DMS79 (cell line): ENCODE measurements at regions not wholly inside any gene's neighbourhood (a gene's known extent, or its start where the extent isn't known, plus 50 kb on each side); places are given as distances from the start of the nearest gene placed in this dataset.
"Not testable (repeated sequence)": the region's sequence is repeated elsewhere in the genome, so short reads cannot be mapped to it uniquely, and the experiment has no call there.

Experiments used
- DNase-seq: peaks from one replicate; lab custom pipeline; 2025; lab: John Stamatoyannopoulos, UW

DNA sequence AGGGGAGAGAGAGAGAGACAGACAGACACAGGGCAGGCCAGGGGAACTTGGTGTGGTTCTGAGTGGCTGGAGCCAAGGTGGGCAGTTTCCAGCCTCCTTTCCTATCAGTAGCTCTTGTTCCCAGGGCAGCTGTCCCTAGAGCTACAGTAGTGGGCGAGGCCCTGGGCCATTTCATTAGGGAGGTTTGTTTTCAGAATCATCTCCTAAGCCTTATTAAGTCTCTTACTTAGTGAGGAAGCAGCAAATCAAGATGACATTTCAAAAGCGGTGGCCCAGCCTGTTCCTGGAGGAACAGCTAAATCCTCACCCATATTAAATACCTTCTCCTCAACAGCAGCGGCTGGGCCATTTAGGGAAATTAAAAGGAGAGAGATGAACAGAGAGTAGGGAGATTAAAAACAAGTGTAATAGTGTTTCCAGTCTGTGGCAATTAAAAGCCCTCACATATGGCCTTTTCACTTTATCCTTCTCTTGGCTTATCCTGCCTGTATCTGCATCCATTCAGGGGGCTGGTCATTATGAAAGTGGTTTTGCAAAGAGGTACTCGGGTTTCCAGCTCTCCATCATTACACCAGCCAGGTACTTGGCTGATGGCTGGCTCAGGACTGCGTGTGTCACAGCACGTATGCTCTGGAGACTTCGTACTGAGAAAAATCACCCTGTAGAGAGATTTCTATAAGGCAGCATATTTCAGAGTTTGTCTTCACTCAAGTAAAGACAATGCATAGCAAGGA, 91.9 kb upstream of the PRR23C start:
- DNase-seq, result peak; percentile 57

DNA sequence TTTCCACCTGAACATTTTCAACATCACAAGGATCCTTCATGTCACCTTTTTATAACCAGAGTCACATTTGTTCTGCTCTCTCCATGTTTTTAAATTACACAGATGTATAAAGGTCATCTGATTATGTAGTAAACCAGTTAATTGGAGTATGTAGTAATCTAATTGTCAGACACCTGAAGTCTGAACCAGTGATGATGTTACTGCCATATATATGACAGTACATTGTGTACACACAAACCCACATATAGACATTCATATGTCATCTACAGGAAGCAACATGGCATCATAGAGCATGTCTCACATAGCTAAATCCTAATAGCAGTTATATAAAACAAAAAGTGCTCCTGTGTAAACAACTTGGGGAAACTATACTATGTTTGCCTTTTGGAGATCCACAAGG, 95.9 kb upstream of the PRR23C start:
- DNase-seq, result no peak

DNA sequence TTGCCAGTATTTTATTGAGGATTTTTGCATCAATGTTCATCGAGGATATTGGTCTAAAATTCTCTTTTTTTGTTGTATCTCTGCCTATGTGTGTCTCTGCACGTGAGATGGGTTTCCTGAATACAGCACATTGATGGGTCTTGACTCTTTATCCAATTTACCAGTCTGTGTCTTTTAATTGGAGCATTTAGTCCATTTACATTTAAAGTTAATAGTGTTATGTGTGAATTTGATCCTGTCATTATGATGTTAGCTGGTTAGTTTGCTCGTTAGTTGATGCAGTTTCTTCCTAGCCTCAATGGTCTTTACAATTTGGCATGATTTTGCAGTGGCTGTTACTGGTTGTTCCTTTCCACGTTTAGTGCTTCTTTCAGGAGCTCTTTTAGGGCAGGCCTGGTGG, 101.3 kb upstream of the PRR23C start:
- not testable (repeated sequence) for DNase-seq

DNA sequence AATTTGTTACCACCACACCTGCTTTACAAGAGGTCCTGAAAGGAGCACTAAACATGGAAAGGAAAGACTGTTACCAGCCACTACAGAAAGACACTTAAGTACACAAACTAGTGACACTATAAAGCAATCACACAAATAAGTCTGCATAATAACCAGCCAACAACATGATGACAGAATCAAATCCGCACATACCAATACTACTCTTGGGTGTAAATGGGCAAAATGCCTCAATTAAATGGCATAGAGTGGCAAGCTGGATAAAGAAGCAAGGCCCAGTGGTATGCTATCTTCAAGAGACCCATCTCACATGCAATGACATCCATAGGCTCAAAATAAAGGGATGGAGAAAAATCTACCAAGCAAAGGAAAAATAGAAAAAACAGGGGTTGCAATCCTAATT, 106.8 kb upstream of the PRR23C start:
- no peak for DNase-seq

DNA sequence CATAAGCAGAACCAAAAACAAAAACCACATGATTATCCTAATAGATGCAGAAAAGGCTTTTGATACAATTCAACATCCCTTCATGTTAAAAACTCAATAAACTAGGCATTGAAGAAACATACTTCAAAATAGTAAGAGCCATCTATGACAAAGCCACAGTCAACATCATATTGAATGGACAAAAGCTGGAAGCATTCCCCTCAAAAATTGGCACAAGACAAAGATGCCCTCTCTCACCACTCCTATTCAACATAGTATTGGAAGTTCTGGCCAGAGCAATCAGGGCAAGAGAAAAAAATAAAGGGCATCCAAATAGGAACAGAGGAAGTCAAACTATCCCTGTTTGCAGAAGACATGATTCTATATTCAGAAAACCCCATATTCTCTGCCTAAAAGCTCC, 108.7 kb upstream of the PRR23C start:
- not testable (repeated sequence) for DNase-seq

GRCh38 chr3:139157161-139157932, 112.7 kb upstream of the PRR23C start:
- DNase-seq, result no peak

GRCh38 chr3:139159356-139159755, 114.7 kb upstream of the PRR23C start:
- DNase-seq, result no peak

- DNase-seq, result no peak
These were observed 128.8 kb upstream of the PRR23C start for GRCh38 chr3:139173372-139174108.

GRCh38 chr3:139180489-139180888, 135.8 kb upstream of the PRR23C start:
- DNase-seq, result no peak

DNA sequence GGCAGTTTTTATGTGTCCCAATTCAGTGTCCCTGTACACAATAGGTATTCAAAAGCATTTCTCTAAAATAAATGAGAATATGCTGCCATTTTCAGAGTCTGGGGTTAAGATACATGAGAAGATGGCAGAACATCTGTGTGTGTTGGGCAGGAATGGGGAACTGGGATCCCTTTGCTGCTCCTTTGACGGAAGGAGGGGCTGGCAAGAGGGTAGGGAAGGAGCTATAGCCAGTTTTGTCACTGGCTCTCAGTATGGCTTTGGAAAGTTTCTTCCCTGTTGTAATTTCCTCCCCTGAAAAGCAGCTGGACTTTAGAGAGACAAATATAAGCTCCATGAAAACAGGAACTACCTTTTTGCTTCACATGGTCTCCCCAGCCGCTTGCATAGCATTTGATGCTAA, 137.5 kb upstream of the PRR23C start:
- no peak for DNase-seq

DNA sequence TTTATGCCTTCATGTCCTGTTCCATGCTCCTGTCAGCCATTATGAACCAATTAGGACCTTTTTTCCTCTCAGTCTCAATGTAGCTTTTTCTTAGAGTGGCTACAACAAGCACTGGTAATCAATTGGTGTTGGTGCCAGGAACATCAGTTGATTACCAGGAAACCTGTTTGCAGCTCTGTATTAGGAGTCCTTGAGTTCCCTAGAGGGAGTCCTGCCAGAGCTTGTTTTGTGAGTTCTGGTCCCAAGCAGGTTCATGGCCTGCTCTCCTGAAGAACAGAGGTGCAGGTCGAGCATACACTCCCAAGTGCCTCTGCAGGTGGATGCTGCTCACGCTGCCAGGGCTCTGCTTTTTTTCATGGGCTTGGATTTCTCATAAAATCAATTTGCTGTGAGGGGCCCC, 137.9 kb upstream of the PRR23C start:
- no peak for DNase-seq

DNA sequence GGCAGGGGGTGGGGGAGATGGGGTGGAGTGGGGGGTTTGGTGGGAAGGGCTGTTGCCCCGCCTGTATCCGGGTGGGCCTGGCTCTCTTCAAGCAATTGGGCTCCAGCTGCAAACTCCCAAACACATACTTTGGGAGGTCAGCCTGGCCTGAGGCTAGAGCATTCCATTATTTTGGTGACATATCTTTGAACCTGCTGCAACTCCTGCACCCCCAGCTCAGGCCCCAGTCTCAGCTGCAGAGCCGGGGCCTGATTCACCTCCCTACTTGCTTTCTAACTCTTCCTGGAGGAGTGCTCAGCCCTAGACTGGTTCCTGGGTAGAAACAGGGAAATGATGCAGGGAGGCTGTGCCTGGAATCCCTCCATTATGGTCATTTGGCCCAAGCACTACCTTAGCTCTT, 140.8 kb upstream of the PRR23C start:
- no peak for DNase-seq

GRCh38 chr3:139187154-139187553, 142.5 kb upstream of the PRR23C start:
- no peak for DNase-seq

DNA sequence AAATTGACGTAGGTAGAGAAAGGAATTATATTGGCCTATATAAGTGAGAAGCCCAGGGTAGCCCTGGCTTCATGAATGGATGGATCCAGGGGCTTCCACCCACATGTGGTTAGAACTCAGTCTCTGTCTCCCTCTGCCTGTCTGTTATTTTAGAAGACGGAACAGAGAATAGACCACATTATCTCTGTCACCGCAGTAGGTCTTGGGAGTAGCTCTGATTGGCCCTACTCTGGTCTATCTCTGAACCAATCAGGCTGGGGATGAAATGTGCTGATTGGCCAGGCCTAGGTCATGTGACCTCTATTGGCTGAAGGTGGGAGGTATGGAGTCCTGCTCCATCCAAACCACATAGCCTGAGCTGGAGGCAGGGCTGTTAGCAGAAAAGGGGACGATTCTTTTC, 143.0 kb upstream of the PRR23C start:
- no peak for DNase-seq

DNA sequence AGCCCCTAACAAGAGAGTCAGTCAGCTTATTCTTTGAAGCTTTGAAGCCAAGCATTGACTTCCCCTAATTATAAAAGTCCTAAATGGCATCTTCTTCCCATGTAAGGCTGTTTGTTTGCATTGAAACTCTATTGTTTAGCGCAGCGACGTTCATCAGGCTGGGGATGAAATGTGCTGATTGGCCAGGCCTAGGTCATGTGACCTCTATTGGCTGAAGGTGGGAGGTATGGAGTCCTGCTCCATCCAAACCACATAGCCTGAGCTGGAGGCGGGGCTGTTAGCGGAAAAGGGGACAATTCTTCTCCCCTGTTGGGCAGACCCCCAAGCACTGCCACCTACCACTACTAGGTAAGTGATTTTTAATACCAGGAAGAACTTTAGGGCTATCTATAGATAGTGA, 145.3 kb upstream of the PRR23C start:
- no peak for DNase-seq

DNA sequence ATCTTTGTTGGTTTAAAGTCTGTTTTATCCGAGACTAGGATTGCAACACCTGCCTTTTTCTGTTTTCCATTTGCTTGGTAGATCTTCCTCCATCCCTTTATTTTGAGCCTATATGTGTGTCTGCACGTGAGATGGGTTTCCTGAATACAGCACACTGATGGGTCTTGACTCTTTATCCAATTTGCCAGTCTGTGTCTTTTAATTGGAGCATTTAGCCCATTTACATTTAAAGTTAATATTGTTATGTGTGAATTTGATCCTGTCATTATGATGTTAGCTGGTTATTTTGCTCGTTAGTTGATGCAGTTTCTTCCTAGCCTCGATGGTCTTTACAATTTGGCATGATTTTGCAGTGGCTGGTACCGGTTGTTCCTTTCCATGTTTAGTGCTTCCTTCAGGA, 149.4 kb upstream of the MRPS22 start:
- not testable (repeated sequence) for DNase-seq

GRCh38 chr3:139196146-139196545, 147.7 kb upstream of the MRPS22 start:
- DNase-seq, result not testable (repeated sequence)

DNA sequence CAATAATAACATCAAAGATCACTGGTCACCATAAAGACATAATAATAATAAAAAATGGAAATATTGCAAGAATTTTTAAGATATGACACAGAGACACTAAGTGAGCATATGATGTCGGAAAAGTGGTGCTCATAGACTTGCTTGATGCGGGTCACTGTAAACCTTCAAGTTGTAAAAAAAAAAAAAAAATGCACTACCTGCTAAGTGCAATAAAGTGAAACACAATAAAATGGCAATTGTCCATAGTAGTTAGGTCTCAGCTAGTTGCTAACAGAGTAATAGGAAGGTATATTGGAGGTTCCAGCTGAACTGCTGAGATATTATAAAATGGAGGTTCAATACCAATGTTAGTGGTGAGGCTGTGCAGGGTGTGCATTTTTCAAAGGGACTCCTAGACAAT, 146.6 kb upstream of the MRPS22 start:
- no peak for DNase-seq

DNA sequence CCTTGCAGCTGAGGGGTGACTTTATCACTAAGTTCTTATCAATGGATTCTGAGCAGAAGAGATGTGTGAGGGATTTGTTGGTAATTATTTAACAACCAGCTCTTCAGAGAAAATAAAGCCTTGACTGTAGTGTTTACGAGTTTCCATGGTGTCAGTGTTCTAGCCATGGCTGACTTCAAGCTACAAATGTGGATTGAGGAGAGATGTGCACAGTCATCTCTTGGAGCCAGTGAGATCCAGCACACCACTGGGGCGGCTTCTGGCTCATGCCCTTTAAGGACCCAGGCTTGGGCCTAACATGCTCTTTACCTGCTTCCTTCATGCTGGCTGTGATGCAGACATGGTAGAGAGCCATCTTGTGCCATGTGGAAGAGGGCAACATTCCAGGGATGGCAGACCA, 145.6 kb upstream of the MRPS22 start:
- DNase-seq, result no peak

GRCh38 chr3:139198929-139199328, 144.9 kb upstream of the MRPS22 start:
- DNase-seq, result no peak

- DNase-seq, result no peak
These were observed 144.3 kb upstream of the MRPS22 start for GRCh38 chr3:139199421-139200010.

DNA sequence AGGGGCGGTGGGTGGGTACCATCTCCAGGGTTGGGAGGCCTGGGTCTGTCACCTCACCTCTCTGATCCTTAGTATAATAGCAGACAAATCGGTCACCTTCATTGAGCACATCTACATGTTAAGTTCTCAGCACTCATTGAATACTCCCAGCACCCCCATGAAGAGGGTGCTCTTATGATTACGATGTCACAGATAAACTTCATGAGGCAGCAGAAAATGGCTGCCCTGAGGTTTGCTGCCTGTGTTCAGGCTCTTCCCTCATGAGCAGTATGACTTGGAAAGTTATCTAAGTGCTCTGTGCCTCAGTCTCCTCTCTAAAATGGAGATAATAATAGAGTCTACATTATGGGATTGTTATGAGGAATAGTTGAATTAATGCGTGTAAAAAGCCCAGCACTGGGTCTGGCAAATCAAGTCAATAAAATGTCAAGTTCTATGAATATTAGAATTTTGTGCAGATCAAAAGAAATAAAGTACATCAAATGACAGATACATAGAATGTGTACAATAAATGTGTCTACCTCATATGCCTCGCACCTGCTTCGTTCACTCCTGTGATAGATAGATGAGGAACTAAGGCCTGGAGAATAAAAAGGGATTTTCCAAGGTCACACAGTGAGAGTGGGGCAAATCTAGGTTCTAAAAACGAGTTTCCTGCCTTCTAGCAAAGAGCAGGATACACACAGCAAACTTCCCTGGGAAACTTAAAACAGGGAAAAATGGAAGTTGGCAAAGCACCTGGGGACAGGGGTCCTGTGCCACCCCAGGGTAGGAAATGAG, 142.2 kb upstream of the MRPS22 start:
- no peak for DNase-seq
